GM18498 (cell line): ENCODE measurements at regions not wholly inside any gene's neighbourhood (a gene's known extent, or its start where the extent isn't known, plus 50 kb on each side); places are given as distances from the start of the nearest gene placed in this dataset.

ENCODE experiments used
- ATAC-seq: cut with Tn5 transposase; IDR thresholded peaks from one replicate; pipeline ENCODE4 v1.9.1; 2021; ENCODE audit warnings: mild to moderate bottlenecking, moderate library complexity; ENCODE audit not compliant: unreplicated experiment

DNA sequence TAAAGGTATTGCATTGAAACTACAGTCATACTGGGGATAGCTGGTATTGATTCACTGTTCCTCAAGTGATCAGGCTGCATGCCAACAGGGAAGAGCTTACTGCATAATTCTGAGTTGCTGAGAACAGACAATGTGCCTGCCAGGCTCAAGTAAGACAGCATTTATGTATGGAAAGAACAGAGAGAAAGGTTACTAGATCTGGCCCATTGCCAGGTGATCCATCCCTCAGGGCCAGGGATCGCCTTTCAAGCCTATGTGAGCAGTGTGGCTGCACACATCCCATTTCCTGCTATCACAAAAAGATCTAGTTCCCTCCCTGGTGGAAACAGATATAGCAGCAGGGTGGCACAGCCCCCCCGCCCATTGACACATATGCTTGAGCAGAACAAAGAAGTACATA is 254.0 kb downstream of the TMA16 start:
- ATAC-seq: no peak

DNA sequence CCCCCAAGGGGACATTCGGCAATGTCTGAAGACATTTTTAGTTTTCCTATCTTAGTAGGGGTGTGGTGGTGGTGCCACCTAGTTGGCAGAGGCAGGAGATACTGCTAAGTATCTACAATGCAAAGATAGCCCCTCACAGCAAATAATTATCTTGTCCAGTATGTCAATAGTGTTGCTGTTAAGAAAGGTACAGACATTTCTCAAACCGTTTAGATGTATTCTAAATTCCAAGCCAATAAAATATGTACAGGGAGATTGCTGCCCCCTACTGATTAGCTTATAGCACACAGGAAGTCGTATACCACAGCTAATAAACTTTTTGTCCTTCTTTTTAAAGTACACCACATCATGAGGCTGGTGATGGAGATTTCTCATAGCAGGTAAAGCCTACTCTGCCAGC is 260.5 kb downstream of the TMA16 start:
- peak; percentile 75 for ATAC-seq

DNA sequence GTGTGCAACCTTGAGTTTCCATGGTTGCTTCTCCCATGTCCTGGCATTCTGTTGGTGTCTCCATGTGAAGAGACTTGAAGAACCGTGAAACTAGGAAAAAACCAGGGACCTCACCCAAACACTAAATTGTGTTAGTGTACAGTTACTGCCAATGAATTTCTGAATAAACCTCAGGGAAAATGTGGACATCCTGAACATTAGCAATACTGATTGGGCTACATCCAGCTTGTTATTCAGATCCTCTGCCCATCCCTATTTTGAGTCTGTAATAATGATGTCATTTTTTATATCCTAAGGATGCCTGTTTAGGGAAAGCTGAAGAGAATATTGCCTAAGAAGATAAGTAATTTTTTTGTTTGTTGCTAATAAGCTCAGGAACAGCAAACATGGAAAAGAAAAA is 262.7 kb downstream of the TMA16 start:
- no peak for ATAC-seq

DNA sequence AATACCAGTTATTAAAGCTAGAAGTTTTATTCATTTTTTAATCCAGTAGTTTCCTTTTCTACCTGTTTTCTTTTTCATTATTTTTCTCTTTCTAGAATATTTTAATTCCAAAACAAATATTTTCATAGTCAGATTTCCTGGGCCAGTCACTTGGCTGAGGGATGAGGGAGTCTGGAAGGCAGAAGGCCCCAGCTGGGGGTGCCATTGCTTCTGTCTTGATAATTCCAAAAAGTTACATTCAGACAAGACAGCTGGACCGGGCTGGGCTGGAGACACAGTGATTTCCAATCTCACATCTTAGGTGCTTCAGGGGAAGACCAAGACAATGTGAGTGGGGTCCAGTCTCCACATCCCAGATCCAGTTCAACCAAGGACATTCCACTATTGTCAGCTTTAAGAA is 263.5 kb downstream of the TMA16 start:
- no peak for ATAC-seq

DNA sequence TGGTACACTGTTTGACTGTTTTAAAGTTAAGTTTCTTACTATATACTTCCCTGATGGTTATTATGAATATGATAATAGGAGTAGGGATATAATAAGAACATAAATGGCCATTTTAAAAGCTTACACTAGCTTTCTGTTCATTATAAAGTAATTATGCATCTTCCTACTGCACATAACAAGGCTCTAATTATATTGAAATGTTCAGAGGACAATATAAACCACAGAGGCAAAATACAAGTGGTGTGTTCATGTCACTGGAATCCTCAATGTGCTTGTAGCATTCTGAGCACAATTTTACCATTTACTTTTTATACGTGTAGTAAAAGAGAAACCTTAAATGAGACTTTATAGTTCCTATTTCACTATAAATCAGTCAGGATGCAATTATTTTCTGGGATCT is 268.3 kb downstream of the TMA16 start:
- ATAC-seq: no peak

DNA sequence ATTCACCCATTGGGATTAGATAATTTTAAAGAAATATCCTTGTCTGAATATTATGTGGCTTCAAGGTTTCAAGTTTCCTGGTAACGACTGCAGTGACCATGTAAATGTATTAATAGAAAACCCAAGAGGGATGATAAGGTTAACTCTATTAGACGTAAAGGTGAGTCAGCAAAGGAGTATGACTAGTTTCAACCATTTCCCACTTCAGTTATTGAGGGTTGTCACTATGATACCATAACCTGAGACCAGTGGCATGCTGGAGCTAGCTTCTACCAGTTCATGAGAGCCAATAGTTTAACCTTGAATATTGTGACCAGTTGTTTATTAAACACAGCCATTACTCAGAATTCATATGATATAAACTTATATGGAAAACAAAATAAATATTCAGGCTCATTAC is 270.1 kb downstream of the TMA16 start:
- ATAC-seq: no peak

DNA sequence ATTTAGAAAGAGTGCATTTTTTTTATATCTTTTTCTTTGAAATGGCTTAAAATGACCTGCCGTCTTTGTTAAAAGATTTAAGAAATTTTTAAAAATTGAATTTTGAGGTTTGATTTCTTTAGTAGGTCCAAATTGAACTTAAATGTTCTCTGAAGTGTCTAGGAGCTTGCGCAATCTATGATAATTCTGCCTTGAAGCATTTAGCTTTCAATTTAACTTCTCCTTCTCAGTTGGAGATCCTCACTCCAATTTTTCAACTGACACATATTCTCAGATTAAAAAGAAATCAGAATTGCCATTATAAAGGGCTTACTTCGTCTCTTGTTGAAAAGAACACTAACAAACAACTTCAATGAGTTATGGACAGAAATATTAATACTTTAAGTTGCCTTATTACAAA is 273.5 kb downstream of the TMA16 start:
- ATAC-seq: no peak

DNA sequence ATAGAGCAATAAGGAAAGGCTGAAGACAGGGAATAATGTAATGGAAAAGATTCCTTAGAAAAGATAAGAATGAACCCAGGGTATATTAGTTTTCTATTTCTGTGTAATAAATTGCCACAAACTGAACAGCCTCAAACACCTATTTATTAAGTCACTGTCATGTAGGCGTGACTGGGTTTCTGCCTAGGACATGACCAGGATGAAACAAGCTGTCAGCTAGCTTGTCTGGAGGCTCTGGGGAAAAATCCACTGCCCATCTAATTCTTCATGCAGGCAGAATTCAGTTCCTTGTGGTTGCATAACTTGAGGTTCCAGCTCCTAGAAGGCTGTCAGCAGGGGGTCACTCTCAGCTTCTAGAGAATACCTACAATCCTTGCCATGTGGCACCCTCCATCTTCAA is 277.7 kb downstream of the TMA16 start:
- no peak for ATAC-seq

DNA sequence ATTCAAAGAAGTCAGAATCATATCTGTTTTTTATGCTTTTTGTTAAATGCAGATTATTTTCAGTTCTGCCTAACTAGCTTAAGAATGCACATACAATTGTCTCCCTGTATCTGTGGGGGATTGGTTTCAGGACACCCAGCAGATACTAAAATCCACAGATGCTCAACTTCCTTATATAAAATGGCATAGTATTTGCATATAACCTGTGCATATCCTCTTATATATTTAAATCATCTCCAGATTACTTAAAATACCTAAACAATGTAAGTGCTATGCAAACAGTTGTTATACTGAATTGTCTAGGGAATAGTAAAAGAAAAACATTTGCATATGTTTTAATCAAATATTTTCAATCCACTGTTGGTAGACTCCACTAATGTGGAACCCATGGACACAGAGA is 279.4 kb downstream of the TMA16 start:
- no peak for ATAC-seq

DNA sequence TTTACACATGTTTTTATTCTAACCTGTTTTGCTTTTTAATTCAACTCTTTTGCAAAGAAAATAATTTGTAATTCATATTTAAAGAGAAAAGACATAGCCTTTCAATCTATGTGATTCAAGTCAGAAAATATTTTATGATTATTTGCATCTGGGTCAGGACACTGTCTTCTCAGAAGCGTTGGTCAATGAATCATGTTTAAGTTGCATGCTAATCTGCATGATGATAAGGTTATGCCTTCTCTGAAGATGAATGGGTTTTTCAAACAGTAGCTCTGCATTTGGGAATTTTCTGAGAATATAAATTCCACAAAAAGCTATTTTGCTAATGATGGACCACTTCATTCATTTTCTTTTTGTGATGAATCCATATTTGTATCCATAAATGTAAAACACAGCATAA is 282.5 kb downstream of the TMA16 start:
- ATAC-seq: no peak

DNA sequence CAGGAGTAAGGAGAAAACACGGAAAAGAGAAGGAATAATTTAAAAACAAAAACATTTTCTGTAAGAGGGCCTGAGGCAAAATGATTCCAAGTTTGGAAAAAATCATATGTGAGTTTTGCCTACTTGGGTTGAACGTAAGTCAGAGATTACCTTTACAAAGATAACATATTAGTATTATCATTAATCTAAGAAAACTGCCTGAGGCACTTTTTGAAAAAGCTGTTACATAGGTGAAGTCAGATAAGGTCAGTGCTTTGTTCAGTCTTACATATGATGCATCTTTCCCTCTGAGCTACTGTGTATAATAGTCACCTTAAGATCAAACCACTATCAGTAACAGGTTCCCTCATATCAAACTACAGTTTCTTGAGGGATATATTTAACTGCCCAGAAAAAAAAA is 287.2 kb downstream of the TMA16 start:
- ATAC-seq: no peak

DNA sequence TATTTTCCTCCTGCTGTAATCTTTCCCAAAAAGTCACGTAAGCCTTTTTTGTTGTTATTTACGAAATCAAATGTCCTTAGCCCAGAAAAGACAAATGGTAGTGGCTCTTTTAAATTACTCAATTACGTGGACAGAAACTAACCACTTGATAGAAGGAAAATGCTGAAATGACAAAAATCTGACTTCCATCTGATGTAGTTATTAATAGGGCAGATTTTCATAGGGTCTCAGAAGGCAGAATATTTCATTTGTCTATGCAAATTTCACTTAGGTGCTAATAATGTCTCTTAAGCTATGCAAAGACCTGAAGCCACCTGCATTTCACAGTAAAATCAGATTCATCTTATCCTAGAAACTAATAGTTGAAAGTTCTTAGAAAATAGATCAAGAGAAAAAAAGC is 295.7 kb downstream of the TMA16 start:
- ATAC-seq: no peak

DNA sequence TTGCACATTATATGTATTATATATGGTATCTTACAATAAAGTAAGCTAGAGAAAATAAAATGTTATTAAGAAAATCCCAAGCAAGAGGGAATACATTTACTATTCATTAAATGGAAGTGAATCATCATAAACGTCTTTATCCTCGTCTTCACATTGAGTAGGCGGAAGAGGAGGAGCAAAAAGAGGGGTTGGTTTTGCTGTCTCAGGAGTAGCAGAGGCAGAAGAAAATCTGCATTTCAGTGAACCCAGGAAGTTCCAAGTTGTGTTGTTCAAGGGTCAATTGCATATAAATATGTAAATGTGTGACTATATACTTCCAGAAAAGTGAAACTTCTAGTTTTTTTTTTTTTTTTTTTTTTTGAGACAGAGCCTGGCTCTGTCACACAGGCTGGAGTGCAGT is 301.4 kb downstream of the TMA16 start:
- ATAC-seq: no peak

DNA sequence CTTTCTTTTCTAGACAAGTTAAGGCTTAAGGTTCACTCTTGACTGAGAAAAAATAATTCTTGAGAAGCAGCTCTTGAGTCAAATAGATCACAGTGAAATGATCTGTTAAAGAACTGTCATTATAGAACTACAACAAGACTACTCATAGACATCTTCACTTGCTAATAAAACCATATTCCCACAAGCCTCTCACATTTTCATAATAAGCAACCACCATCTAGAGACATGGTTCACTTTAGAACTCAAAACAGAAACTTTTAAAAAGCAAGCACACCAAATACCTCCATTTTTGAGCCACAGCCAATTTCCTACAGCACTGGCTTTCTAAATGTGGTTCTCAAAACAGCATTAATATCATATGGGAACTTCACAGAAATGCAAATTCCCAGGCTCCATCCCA is 309.5 kb downstream of the TMA16 start:
- peak; percentile 52 for ATAC-seq

DNA sequence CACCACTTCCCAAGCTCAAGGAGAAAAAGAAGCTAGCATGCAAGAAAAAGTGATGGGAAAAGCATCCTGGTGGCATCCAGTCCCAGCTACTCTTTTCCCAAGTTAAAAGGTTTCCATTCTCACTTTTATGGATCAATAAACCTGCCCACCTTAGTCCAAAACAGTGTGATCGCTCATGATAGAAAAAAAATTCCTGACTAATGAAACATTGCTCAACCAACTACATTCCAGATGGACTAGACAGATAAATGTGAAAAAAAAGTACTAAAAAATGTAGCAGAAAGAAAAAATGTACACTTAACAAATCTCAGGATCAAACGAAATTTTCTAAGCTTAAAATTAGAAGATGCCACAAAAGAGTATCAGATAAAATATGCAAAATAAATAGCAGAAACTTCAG is 312.2 kb downstream of the TMA16 start:
- ATAC-seq: no peak

DNA sequence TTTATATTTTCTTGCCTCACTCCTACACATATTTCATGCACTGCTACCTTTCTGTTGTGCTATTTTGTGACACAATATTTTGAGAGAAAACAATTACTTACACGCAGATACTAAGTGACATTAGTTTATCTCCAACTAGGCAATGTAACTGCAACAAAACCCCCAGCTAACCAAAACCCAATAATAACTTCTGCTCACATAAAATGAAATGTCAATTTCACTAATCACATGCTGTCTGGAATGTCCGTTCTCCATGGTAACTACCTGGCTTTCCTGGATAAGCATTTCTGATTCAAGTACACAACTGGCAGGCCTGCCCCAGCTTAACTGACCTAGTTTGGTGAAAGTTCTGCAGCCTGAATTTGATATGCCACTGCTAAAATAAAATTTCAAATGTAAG is 313.5 kb downstream of the TMA16 start:
- ATAC-seq: no peak

DNA sequence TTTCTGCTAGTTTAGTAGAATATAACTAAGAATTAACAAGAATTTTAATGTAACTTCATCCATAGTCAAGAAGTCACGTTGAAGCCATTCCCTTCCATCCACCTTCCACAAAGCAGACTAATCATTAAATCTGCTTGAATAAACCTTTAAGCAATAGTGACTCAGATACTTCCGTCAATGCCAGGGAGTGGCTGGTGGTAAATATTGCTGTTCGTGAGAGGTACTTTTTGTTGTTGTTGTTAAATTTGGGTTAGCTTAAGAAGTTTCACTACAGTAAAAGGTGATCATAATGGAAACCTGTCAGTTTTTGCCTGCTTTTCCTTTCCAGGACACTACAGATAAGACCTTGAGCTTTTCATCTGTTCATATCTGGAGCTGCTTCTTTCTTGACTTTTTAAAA is 316.3 kb downstream of the TMA16 start:
- ATAC-seq: peak; percentile 80

DNA sequence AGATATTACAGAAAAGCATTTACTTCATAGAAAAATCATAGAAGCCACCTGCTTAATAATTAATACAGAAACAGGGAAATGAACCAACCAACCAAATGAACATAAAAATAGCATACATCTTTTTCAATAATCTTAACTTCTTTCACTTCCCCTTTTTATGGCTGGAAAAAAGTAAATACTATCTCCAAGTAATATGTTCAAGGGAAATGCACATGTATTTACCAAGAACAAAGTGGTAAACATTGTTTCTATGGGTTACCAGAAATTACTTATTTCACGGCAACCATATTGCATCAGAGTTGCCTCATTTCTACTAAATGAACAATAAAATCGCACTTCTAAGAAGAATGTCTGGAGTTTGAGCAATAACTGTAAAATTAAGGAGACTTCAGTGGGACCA is 321.3 kb downstream of the TMA16 start:
- peak; percentile 67 for ATAC-seq

DNA sequence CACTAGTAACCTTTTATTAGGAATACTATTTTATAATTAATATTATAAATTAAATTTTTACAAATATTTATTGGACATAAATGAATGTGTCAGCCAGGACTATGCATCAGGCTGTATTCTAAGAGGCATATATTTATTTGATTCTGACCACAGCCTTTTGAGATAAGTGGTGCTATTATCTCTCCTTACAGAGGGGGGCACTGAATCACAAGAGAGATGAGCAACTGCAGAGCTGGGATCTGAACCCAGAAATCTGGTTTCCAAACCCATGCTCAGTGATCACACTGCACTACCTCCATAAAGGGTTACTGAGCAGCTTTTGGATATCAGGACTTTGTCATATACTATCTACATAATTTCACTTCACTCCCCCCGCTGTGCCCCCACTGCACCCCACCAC is 322.0 kb downstream of the TMA16 start:
- ATAC-seq: no peak

DNA sequence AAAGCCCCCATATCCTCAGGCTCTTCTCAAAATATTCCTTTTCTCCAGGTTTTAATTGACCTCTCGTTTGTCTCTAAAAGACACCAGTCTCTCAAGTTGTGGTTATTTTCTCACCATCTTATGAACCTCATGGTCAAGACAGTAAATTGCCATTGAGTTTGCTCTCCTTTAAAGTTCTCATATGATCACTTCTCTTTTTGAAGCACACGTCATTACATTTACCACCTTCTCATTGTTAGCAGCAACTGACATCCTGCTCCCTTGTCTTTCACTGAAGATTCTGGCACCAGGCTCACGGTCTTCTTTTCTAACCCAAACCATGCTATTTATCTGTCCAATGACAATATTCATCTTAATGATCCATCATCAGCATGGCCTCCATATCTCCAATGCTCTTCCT is 324.2 kb downstream of the TMA16 start:
- ATAC-seq: no peak

DNA sequence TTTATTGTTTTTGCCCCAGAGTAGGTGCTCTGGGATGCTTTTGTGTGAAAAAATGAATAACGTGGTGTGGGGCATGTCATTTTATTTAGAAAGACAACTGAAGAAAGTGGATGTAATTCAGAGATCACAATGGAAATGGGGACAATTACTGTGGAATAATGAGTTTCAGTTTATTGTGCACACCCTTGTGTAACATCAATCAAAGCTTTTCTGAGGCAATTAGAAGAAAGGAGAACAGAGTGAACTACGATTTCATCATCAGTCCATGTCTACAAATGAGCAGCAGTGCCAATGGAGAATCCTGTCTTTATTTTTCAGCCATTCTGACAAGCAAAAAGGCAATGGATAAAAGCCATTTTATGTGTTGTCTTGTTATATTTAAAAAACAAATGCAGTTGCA is 339.2 kb downstream of the TMA16 start:
- ATAC-seq: no peak

DNA sequence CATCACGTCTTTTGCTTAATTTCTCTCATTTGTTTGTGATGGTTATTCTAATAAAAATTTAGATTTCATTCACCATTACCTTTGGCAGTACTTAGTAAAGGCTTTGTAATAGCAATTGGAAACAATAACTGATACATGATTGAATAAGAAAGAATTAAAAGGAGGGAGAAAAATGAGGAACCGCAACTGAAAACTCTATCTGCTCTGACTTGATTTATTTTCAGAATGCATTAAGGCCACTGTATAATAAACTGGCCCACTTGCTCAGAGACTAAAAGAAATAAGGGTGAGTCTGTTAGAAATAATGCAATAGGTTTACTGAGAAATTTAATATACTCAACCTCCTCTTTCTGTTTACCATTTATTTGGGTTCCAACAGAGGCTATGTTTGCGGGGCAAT is 351.5 kb downstream of the TMA16 start:
- ATAC-seq: no peak

DNA sequence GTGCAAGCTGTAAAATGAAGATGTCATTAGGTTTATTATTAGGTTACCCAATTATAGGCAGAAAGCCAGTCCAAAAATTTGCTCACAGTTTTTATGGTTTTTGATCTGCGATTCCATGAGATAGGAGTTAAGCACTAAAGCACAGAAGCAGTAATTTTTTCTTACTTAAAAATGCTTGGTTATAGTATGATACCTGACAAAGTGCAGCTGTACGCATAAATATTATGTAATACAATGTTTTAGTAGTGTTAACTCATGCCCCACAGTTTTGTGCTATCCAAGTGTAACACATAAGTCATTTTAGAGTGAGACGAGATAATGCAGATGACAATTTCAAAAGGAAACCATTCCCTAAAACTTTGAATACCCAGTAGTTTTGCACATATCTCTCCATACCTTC is 357.8 kb downstream of the TMA16 start:
- ATAC-seq: no peak

DNA sequence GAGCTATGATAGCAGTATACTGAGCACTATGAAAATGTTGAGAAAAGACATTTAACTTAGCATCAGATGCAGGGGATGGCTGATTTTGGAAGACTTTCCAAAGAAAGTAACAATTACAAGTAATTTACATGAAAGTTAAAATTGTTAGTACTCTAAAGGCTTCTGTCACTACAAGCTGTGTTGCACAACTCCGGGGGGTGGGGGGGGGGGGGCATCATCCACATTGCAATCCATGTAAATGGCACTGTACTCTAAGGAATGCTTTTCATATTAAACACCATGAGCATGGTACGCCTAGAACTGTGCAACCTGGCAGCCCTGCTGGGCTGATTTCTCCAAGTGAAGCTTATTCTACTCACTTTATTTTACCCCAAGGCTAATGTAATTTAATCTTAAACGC is 363.4 kb downstream of the TMA16 start:
- ATAC-seq: peak; percentile 19
